SK-N-SH treated with all-trans-retinoic acid at 6 μM for 48 hours (cell line): ENCODE measurements at regions not wholly inside any gene's neighbourhood (a gene's known extent, or its start where the extent isn't known, plus 50 kb on each side); places are given as distances from the start of the nearest gene placed in this dataset.

Source experiments
- ATAC-seq: fragments of 200-7000 bp; cut with Tn5 transposase; 3 replicates; pipeline ENCODE4 v1.9.1; 2020; ENCODE audit warnings: mild to moderate bottlenecking, moderate library complexity
- ARNTL ChIP-seq: fragments of 450-650 bp; formaldehyde crosslinking; IDR thresholded peaks from 2 replicates; pipeline ENCODE4 v1.5.0; 2020; ENCODE audit warnings: low read depth, mild to moderate bottlenecking, moderate library complexity, borderline replicate concordance
- CSDC2 ChIP-seq: fragments of 250-450 bp; sonication (Bioruptor Pico); IDR thresholded peaks from 2 replicates; pipeline ENCODE4 v1.5.0; 2020; ENCODE audit warnings: mild to moderate bottlenecking, moderate library complexity
- ESRRG ChIP-seq: fragments of 250-450 bp; sonication (Bioruptor Pico); IDR thresholded peaks from 2 replicates; pipeline ENCODE4 v1.6.1; 2021; ENCODE audit warnings: mild to moderate bottlenecking
- GLIS3 ChIP-seq: fragments of 250-450 bp; sonication (Bioruptor Pico); IDR thresholded peaks from 2 replicates; pipeline ENCODE4 v1.5.0; 2020; ENCODE audit warnings: mild to moderate bottlenecking, moderate library complexity
- ISL1 ChIP-seq: fragments of 250-450 bp; sonication (Bioruptor Pico); IDR thresholded peaks from 2 replicates; pipeline ENCODE4 v2.1.2; 2022; ENCODE audit warnings: mild to moderate bottlenecking, moderate library complexity
- RARB ChIP-seq: fragments of 250-450 bp; sonication (Bioruptor Pico); IDR thresholded peaks from 2 replicates; pipeline ENCODE4 v1.8.0; 2021; ENCODE audit warnings: mild to moderate bottlenecking, moderate library complexity
- SNAI2 ChIP-seq: fragments of 250-450 bp; sonication (Bioruptor Pico); IDR thresholded peaks from 2 replicates; pipeline ENCODE4 v1.5.0; 2020; ENCODE audit warnings: mild to moderate bottlenecking, moderate library complexity
- TCF4 ChIP-seq: fragments of 250-450 bp; sonication (Bioruptor Pico); IDR thresholded peaks from 2 replicates; pipeline ENCODE4 v1.8.0; 2021; ENCODE audit warnings: mild to moderate bottlenecking, moderate library complexity, borderline replicate concordance
- TOX ChIP-seq: fragments of 250-450 bp; sonication (Bioruptor Pico); IDR thresholded peaks from 2 replicates; pipeline ENCODE4 v1.8.0; 2021; ENCODE audit warnings: mild to moderate bottlenecking, moderate library complexity, borderline replicate concordance
- ZC3H10 ChIP-seq: fragments of 250-450 bp; sonication (Bioruptor Pico); IDR thresholded peaks from 2 replicates; pipeline ENCODE4 v1.5.1; 2021; ENCODE audit warnings: mild to moderate bottlenecking, moderate library complexity
- ZFP3 ChIP-seq: fragments of 250-450 bp; sonication (Bioruptor Pico); IDR thresholded peaks from 2 replicates; pipeline ENCODE4 v1.5.0; 2020; ENCODE audit warnings: mild to moderate bottlenecking, moderate library complexity
- ZFP30 ChIP-seq: fragments of 450-650 bp; formaldehyde crosslinking; IDR thresholded peaks from 2 replicates; pipeline ENCODE4 v1.5.0; 2022; ENCODE audit warnings: mild to moderate bottlenecking, moderate library complexity
- ZNF565 ChIP-seq: fragments of 450-650 bp; formaldehyde crosslinking; conservative IDR thresholded peaks from 2 replicates; pipeline ENCODE4 v1.5.0; 2020; ENCODE audit warnings: low read depth, mild to moderate bottlenecking, moderate library complexity
- ZNF70 ChIP-seq: fragments of 450-650 bp; formaldehyde crosslinking; IDR thresholded peaks from 2 replicates; pipeline ENCODE4 v1.5.0; 2020; ENCODE audit warnings: mild to moderate bottlenecking, moderate library complexity
- ZNF8 ChIP-seq: fragments of 450-650 bp; formaldehyde crosslinking; IDR thresholded peaks from 2 replicates; pipeline ENCODE4 v1.5.0; 2020; ENCODE audit warnings: mild to moderate bottlenecking, moderate library complexity
- TF ChIP-seq, protein P1 (sequence below): fragments of 250-450 bp; sonication (Bioruptor Pico); IDR thresholded peaks from 2 replicates; pipeline ENCODE4 v1.8.0; 2020; ENCODE audit warnings: mild to moderate bottlenecking, moderate library complexity, borderline replicate concordance
- TF ChIP-seq, protein P2 (sequence below): fragments of 250-450 bp; sonication (Bioruptor Pico); IDR thresholded peaks from 2 replicates; pipeline ENCODE4 v1.8.0; 2021; ENCODE audit warnings: low read depth, mild to moderate bottlenecking, moderate library complexity, borderline replicate concordance
- TF ChIP-seq, protein P3 (sequence below): fragments of 250-450 bp; sonication (Bioruptor Pico); IDR thresholded peaks from 2 replicates; pipeline ENCODE4 v1.5.1; 2020; ENCODE audit warnings: low read depth, mild to moderate bottlenecking, moderate library complexity
- TF ChIP-seq, protein P4 (sequence below): fragments of 250-450 bp; sonication (Bioruptor Pico); IDR thresholded peaks from 2 replicates; pipeline ENCODE4 v1.5.1; 2021; ENCODE audit warnings: mild to moderate bottlenecking, moderate library complexity
- TF ChIP-seq, protein P5 (sequence below): fragments of 250-450 bp; sonication (Bioruptor Pico); IDR thresholded peaks from 2 replicates; pipeline ENCODE4 v1.5.0; 2020; ENCODE audit warnings: mild to moderate bottlenecking, moderate library complexity

DNA sequence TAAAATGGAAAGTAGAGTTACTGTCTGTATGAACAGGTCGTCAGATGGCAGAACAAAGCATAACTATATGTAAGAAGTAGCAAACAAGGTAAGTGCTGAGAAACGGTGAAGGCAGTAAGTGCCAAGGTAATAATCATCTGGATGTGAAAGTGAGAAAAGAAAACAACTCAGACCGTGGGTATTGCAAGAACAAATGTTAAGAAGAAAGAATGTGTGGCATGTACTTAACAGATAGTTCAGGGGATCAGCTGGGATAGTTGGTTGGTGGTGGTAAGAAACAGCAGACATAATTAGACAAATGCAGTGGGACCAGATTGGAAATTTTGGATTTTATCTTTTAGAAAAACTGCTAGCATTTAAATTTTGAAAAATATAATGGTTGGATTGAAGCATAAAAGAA, 375.8 kb upstream of the NXPH2 start:
- no peak for ATAC-seq
- no peak for TF ChIP-seq ZNF70 (CRISPR knock-in tag)
- TF ChIP-seq ZNF565 (CRISPR knock-in tag): no peak
- TF ChIP-seq RARB (CRISPR knock-in tag): no peak
- no peak for TF ChIP-seq ESRRG
- TF ChIP-seq, protein P1, sequence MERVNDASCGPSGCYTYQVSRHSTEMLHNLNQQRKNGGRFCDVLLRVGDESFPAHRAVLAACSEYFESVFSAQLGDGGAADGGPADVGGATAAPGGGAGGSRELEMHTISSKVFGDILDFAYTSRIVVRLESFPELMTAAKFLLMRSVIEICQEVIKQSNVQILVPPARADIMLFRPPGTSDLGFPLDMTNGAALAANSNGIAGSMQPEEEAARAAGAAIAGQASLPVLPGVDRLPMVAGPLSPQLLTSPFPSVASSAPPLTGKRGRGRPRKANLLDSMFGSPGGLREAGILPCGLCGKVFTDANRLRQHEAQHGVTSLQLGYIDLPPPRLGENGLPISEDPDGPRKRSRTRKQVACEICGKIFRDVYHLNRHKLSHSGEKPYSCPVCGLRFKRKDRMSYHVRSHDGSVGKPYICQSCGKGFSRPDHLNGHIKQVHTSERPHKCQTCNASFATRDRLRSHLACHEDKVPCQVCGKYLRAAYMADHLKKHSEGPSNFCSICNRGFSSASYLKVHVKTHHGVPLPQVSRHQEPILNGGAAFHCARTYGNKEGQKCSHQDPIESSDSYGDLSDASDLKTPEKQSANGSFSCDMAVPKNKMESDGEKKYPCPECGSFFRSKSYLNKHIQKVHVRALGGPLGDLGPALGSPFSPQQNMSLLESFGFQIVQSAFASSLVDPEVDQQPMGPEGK (CRISPR knock-in tag): no peak
- TF ChIP-seq, protein P2, sequence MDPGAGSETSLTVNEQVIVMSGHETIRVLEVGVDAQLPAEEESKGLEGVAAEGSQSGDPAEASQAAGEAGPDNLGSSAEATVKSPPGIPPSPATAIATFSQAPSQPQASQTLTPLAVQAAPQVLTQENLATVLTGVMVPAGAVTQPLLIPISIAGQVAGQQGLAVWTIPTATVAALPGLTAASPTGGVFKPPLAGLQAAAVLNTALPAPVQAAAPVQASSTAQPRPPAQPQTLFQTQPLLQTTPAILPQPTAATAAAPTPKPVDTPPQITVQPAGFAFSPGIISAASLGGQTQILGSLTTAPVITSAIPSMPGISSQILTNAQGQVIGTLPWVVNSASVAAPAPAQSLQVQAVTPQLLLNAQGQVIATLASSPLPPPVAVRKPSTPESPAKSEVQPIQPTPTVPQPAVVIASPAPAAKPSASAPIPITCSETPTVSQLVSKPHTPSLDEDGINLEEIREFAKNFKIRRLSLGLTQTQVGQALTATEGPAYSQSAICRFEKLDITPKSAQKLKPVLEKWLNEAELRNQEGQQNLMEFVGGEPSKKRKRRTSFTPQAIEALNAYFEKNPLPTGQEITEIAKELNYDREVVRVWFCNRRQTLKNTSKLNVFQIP (CRISPR knock-in tag): no peak
- TF ChIP-seq ZFP3: no peak
- TF ChIP-seq TOX (CRISPR knock-in tag): no peak
- no peak for TF ChIP-seq ARNTL (CRISPR knock-in tag)
- TF ChIP-seq TCF4 (CRISPR knock-in tag): no peak
- TF ChIP-seq GLIS3 (CRISPR knock-in tag): no peak
- TF ChIP-seq, protein P3, sequence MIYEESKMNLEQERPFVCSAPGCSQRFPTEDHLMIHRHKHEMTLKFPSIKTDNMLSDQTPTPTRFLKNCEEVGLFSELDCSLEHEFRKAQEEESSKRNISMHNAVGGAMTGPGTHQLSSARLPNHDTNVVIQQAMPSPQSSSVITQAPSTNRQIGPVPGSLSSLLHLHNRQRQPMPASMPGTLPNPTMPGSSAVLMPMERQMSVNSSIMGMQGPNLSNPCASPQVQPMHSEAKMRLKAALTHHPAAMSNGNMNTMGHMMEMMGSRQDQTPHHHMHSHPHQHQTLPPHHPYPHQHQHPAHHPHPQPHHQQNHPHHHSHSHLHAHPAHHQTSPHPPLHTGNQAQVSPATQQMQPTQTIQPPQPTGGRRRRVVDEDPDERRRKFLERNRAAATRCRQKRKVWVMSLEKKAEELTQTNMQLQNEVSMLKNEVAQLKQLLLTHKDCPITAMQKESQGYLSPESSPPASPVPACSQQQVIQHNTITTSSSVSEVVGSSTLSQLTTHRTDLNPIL (CRISPR knock-in tag): no peak
- TF ChIP-seq, protein P4, sequence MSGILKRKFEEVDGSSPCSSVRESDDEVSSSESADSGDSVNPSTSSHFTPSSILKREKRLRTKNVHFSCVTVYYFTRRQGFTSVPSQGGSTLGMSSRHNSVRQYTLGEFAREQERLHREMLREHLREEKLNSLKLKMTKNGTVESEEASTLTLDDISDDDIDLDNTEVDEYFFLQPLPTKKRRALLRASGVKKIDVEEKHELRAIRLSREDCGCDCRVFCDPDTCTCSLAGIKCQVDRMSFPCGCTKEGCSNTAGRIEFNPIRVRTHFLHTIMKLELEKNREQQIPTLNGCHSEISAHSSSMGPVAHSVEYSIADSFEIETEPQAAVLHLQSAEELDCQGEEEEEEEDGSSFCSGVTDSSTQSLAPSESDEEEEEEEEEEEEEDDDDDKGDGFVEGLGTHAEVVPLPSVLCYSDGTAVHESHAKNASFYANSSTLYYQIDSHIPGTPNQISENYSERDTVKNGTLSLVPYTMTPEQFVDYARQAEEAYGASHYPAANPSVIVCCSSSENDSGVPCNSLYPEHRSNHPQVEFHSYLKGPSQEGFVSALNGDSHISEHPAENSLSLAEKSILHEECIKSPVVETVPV: no peak
- TF ChIP-seq CSDC2 (CRISPR knock-in tag): no peak
- no peak for TF ChIP-seq SNAI2
- no peak for TF ChIP-seq ISL1 (CRISPR knock-in tag)
- no peak for TF ChIP-seq ZFP30 (CRISPR knock-in tag)
- TF ChIP-seq ZNF8 (CRISPR knock-in tag): no peak
- TF ChIP-seq, protein P5, sequence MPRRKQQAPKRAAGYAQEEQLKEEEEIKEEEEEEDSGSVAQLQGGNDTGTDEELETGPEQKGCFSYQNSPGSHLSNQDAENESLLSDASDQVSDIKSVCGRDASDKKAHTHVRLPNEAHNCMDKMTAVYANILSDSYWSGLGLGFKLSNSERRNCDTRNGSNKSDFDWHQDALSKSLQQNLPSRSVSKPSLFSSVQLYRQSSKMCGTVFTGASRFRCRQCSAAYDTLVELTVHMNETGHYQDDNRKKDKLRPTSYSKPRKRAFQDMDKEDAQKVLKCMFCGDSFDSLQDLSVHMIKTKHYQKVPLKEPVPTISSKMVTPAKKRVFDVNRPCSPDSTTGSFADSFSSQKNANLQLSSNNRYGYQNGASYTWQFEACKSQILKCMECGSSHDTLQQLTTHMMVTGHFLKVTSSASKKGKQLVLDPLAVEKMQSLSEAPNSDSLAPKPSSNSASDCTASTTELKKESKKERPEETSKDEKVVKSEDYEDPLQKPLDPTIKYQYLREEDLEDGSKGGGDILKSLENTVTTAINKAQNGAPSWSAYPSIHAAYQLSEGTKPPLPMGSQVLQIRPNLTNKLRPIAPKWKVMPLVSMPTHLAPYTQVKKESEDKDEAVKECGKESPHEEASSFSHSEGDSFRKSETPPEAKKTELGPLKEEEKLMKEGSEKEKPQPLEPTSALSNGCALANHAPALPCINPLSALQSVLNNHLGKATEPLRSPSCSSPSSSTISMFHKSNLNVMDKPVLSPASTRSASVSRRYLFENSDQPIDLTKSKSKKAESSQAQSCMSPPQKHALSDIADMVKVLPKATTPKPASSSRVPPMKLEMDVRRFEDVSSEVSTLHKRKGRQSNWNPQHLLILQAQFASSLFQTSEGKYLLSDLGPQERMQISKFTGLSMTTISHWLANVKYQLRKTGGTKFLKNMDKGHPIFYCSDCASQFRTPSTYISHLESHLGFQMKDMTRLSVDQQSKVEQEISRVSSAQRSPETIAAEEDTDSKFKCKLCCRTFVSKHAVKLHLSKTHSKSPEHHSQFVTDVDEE (CRISPR knock-in tag): no peak
- no peak for TF ChIP-seq ZC3H10 (CRISPR knock-in tag)

DNA sequence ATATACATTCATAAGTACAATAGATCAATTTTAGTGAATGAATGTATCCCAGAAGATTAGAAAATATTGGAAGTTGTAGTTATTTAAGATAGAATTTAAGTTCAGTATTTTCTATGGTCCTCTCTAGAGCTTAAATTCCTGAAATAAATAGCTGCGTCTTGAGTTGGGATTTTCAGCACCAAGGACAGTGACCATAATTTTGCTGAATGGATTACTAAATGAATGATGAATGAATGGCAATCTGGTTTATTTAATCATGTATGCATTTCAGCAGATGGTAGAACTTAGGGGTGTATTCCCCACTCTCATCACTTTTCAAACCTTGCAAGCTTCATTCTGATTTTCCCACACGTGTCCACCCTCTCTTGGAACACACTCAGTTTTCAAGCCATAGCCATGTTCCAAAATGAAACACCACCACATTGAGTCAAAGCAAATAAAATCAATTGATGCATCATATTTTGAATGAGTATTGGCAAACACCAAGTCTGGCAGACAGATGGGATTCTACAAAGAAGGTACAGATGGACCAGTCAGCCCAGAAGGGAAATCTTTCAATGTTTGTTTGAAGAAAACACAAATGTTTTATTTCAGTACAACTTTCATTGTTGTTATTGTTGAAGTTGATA, 362.2 kb upstream of the NXPH2 start:
- no peak for ATAC-seq
- TF ChIP-seq SNAI2 (peak; percentile 89), TCF4 (CRISPR knock-in tag) (no peak), TOX (CRISPR knock-in tag) (no peak), ISL1 (CRISPR knock-in tag) (0 out of 2 replicates have a peak, but pooled peaks have one; percentile 22), ZNF565 (CRISPR knock-in tag) (no peak), ESRRG (no peak), ZFP3 (no peak), CSDC2 (CRISPR knock-in tag) (no peak)
- TF ChIP-seq, protein P4: no peak
- TF ChIP-seq, protein P5 (CRISPR knock-in tag): peak; percentile 37; the same call in 1 of the 2 replicates
- TF ChIP-seq, protein P2 (CRISPR knock-in tag): no peak
- TF ChIP-seq, protein P3 (CRISPR knock-in tag): no peak
- TF ChIP-seq, all 23 proteins: peak for 3
